ENCODE measurements at regions not wholly inside any gene's neighbourhood (a gene's known extent, or its start where the extent isn't known, plus 50 kb on each side); places are given as distances from the start of the nearest gene placed in this dataset.

DNA sequence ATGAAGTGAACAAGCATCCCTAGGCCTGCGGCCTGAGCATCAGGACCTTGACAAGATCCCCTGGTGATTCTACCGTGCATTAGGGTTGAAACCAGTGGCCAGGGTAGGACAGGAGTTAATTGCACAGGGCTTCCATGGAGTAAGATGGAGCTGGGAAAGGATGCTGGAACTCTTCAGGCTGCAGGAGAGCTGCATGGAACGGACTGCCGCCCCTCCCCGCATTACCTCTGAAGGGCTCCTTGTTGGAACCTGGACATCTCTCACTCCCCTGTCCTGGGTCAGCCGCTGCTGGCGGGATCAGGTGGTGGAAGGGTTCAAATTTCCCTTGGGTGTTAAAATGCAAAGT lies 156.6 kb upstream of the ID2 start:
- DNase-seq (ENCODE audit: low spot score) = no peak
- Histone ChIP-seq H3K36me3 (ENCODE audit: control insufficient read depth in 4 of 4, insufficient read depth in 3 of 4, low read depth in 1 of 4, low read length in 3 of 4) (no peaks in the 10 kb centered on the region), H3K27me3 (ENCODE audit: control insufficient read depth in 4 of 4, insufficient read depth in 4 of 4, low read length in 3 of 4) (no peaks in the 10 kb centered on the region), H3K4me1 (ENCODE audit: control insufficient read depth in 4 of 4, insufficient read depth in 4 of 4, low read length in 3 of 4) (peaks cover 7 to 12% (median 9%) of the 10 kb centered on the region in 4 donors), H3K27ac (ENCODE audit: low read depth in 1 of 2, low read length in 2 of 2) (peak overlapping the region in 1 of 2 donors; percentile 57), H3K9me3 (ENCODE audit: control insufficient read depth in 4 of 4, low read length in 3 of 4) (no peaks in the 10 kb centered on the region), H3K4me3 (ENCODE audit: low read depth in 1 of 3, low read length in 3 of 3) (no peak overlapping the region), H3K9ac (ENCODE audit: low read depth in 1 of 2, low read length in 2 of 2) (no peak overlapping the region)
- no peak for TF ChIP-seq JUND (IDR thresholded peaks at IDR 0.05)
- no peak for TF ChIP-seq HNF4A (conservative IDR thresholded peaks at IDR 0.05)
- no peak for TF ChIP-seq RAD21 (IDR thresholded peaks at IDR 0.05)
- 71% methylated on average over 7 of the region's 7 CpGs for WGBS

DNA sequence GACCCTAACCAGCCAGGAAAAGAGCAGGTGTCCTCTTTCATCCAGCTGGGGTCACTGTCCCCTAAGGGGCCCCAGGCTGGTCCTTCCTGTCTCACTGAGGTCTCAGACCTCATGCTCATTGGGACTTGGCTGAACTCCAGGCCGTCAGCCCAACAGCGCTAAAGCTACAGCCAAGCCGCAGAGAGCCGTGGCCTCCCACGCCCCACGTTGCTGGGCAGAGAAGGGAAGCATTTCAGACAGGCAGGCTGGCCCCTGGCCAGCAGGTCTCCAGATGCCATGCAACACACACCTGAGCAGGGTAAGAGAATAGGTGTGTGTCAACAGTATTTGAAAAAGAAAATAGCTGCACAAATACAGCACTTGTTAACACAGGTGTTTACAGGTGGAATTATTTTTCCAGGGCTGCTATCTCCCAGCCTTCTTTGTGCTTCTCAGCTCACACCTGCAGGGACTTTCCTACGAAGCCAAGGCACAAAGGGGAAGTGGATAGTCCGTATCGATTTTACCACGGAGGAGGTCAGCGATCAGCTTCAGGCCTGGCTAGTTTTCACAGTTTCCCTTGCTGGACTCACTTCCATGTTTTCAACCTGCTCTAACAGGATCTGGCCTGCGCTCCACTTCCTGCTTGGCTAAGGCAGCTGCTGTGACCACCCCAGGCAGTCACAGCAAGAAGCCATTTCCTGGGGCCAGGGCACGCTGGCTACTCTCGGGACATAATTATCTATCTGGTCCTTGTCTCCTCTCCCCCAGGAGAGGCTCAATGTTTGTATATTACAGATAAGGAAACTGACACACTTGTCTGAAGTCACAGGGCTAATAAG lies 156.1 kb upstream of the ID2 start:
- H3K4me3 ChIP-seq (ENCODE audit: low read depth in 1 of 3, low read length in 3 of 3) = no peak overlapping the region
- peak overlapping the region in 1 of 2 donors; percentile 39 for H3K9ac ChIP-seq (ENCODE audit: low read depth in 1 of 2, low read length in 2 of 2)
- peak; percentile 89 for DNase-seq (ENCODE audit: low spot score)
- 12% methylated on average over 14 of the region's 14 CpGs for WGBS
- H3K4me1 ChIP-seq (ENCODE audit: control insufficient read depth in 4 of 4, insufficient read depth in 4 of 4, low read length in 3 of 4) = peaks cover 7 to 12% (median 9%) of the 10 kb centered on the region in 4 donors
- H3K27ac ChIP-seq (ENCODE audit: low read depth in 1 of 2, low read length in 2 of 2) = peak overlapping the region; percentile 8 to 57
- no peaks in the 10 kb centered on the region for H3K36me3 ChIP-seq (ENCODE audit: control insufficient read depth in 4 of 4, insufficient read depth in 3 of 4, low read depth in 1 of 4, low read length in 3 of 4)
- TF ChIP-seq, protein P1, sequence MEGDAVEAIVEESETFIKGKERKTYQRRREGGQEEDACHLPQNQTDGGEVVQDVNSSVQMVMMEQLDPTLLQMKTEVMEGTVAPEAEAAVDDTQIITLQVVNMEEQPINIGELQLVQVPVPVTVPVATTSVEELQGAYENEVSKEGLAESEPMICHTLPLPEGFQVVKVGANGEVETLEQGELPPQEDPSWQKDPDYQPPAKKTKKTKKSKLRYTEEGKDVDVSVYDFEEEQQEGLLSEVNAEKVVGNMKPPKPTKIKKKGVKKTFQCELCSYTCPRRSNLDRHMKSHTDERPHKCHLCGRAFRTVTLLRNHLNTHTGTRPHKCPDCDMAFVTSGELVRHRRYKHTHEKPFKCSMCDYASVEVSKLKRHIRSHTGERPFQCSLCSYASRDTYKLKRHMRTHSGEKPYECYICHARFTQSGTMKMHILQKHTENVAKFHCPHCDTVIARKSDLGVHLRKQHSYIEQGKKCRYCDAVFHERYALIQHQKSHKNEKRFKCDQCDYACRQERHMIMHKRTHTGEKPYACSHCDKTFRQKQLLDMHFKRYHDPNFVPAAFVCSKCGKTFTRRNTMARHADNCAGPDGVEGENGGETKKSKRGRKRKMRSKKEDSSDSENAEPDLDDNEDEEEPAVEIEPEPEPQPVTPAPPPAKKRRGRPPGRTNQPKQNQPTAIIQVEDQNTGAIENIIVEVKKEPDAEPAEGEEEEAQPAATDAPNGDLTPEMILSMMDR (IDR thresholded peaks at IDR 0.05; ENCODE audit: low read depth, low read length, missing input control) = peak; percentile 47
- TF ChIP-seq JUND (IDR thresholded peaks at IDR 0.05) (no peak), SP1 (IDR thresholded peaks at IDR 0.05) (peak; percentile 43), RAD21 (IDR thresholded peaks at IDR 0.05) (peak; percentile 82 to 83), EGR1 (IDR thresholded peaks at IDR 0.05; ENCODE audit: low read depth in 2 of 2) (peak in 1 of 2 donors; percentile 11), HNF4A (conservative IDR thresholded peaks at IDR 0.05) (peak in 1 of 2 donors; percentile 12), RXRA (IDR thresholded peaks at IDR 0.05) (peak; percentile 44 to 68), GABPA (IDR thresholded peaks at IDR 0.05 in 1 of 2, conservative IDR thresholded peaks at IDR 0.05 in 1 of 2) (no peak), FOXA2 (IDR thresholded peaks at IDR 0.05) (peak; percentile 7), HNF4G (IDR thresholded peaks at IDR 0.05) (no peak), YY1 (IDR thresholded peaks at IDR 0.05) (peak; percentile 64)
- TF ChIP-seq, protein P2, sequence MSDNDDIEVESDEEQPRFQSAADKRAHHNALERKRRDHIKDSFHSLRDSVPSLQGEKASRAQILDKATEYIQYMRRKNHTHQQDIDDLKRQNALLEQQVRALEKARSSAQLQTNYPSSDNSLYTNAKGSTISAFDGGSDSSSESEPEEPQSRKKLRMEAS (IDR thresholded peaks at IDR 0.05) = peak; percentile 63
- TF ChIP-seq, protein P3, sequence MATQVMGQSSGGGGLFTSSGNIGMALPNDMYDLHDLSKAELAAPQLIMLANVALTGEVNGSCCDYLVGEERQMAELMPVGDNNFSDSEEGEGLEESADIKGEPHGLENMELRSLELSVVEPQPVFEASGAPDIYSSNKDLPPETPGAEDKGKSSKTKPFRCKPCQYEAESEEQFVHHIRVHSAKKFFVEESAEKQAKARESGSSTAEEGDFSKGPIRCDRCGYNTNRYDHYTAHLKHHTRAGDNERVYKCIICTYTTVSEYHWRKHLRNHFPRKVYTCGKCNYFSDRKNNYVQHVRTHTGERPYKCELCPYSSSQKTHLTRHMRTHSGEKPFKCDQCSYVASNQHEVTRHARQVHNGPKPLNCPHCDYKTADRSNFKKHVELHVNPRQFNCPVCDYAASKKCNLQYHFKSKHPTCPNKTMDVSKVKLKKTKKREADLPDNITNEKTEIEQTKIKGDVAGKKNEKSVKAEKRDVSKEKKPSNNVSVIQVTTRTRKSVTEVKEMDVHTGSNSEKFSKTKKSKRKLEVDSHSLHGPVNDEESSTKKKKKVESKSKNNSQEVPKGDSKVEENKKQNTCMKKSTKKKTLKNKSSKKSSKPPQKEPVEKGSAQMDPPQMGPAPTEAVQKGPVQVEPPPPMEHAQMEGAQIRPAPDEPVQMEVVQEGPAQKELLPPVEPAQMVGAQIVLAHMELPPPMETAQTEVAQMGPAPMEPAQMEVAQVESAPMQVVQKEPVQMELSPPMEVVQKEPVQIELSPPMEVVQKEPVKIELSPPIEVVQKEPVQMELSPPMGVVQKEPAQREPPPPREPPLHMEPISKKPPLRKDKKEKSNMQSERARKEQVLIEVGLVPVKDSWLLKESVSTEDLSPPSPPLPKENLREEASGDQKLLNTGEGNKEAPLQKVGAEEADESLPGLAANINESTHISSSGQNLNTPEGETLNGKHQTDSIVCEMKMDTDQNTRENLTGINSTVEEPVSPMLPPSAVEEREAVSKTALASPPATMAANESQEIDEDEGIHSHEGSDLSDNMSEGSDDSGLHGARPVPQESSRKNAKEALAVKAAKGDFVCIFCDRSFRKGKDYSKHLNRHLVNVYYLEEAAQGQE (IDR thresholded peaks at IDR 0.05) = no peak
- no peaks in the 10 kb centered on the region for H3K27me3 ChIP-seq (ENCODE audit: control insufficient read depth in 4 of 4, insufficient read depth in 4 of 4, low read length in 3 of 4)
- H3K9me3 ChIP-seq (ENCODE audit: control insufficient read depth in 4 of 4, low read length in 3 of 4) = no peaks in the 10 kb centered on the region
